Large intestine (tissue), 3 donors: ENCODE measurements at regions not wholly inside any gene's neighbourhood (a gene's known extent, or its start where the extent isn't known, plus 50 kb on each side); places are given as distances from the start of the nearest gene placed in this dataset.

ENCODE experiments used
- DNase-seq, 2 donors: peaks; one replicate each; pipeline versions ENCODE4 v3.0.0 to v3.0.0-alpha.2; 2013
- H3K27ac ChIP-seq: one replicate; pipeline ENCODE4 v1.5.1; 2013; ENCODE audit warnings: low read length
- H3K27me3 ChIP-seq: 2 replicates; pipeline ENCODE4 v1.6.1; 2013; ENCODE audit warnings: low read length; ENCODE audit not compliant: control insufficient read depth, insufficient read depth
- H3K36me3 ChIP-seq: 2 replicates; pipeline ENCODE4 v1.6.1; 2013; ENCODE audit warnings: low read length; ENCODE audit not compliant: control insufficient read depth, insufficient read depth
- H3K4me1 ChIP-seq: one replicate; pipeline ENCODE4 v1.6.1; 2013; ENCODE audit warnings: low read length; ENCODE audit not compliant: control insufficient read depth, insufficient read depth
- H3K4me3 ChIP-seq: one replicate; pipeline ENCODE4 v1.5.1; 2013; ENCODE audit warnings: low read length
- H3K9me3 ChIP-seq: one replicate; pipeline ENCODE4 v1.6.1; 2013; ENCODE audit warnings: mild to moderate bottlenecking, low read depth, low read length, moderate library complexity; ENCODE audit not compliant: control insufficient read depth
- WGBS: methylation state at CpG from one replicate; pipeline ENCODE4 v1.1.5; 2013; ENCODE audit warnings: low lambda C conversion rate; ENCODE audit not compliant: insufficient coverage; 5-methylcytosine and 5-hydroxymethylcytosine counted together

DNA sequence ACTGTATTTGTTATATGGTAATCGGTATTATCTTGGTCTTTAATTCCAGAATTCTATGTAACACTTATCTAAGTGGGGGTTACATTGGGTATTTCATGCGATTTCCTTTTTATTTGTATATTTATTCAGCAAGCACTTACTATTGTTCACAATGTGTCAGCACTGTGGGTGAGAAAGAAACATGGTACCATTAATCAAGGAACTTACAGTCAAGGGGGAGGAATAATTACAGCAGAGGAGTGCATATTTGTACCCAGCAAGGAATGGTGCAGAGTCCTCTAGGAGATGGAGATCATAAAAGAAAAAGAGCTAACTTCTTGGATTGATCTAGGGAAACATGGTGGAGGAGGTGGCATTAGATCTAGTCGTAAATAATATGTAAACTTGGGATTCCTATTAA, 117.0 kb upstream of the KCNJ16 start:
- Histone ChIP-seq H3K27ac (no peak overlapping the region), H3K4me3 (no peak overlapping the region), H3K36me3 (no peaks in the 10 kb centered on the region), H3K4me1 (no peaks in the 10 kb centered on the region), H3K9me3 (no peaks in the 10 kb centered on the region), H3K27me3 (no peaks in the 10 kb centered on the region)
- no peak for DNase-seq
- 94% methylated on average over 2 of the region's 3 CpGs for WGBS

DNA sequence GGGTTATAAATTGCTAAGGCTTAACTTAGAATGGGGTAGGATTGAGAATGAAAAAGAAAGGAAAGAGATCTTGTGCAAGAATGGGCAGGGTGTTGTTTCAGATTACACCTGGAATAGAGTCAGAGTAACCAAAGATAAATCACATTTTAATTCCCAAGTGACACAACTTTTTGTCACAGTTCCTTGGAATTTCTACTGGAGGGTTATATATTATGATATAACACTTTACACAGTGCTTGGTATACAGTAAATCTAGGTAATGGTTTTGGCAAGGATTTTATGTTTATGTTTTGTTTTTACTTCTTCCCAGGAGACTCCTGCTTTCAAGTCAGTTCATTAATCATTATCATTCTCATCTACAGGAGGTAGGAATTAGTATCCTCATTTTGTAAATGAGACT, 115.7 kb upstream of the KCNJ16 start:
- no peak for DNase-seq
- no peak overlapping the region for H3K27ac ChIP-seq
- H3K4me1 ChIP-seq, result no peaks in the 10 kb centered on the region
- H3K4me3 ChIP-seq, result no peak overlapping the region
- no peaks in the 10 kb centered on the region for H3K9me3 ChIP-seq
- H3K27me3 ChIP-seq, result no peaks in the 10 kb centered on the region
- H3K36me3 ChIP-seq, result no peaks in the 10 kb centered on the region

DNA sequence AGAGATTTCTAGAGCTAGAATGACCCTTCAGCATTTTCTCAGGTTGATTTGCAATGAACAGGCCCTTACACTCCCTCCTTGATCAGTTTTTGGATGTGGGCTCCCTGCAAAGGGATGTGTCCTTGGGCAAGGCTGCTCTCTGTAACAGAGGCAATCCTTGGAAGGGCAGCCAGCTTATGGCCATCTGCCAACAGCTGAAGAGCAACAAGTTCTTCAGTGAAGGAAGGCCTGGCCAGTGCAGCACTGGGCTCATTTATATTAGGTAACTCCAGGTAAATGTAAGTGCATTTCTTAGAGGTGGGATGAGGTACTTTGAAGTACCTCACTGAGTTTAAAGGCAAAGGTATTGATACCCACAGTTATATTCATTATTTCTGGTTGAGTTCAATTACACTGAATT, 114.3 kb upstream of the KCNJ16 start:
- Histone ChIP-seq H3K36me3 (no peaks in the 10 kb centered on the region), H3K9me3 (no peaks in the 10 kb centered on the region), H3K4me1 (no peaks in the 10 kb centered on the region), H3K27ac (no peak overlapping the region), H3K4me3 (no peak overlapping the region), H3K27me3 (no peaks in the 10 kb centered on the region)
- DNase-seq, result no peak

DNA sequence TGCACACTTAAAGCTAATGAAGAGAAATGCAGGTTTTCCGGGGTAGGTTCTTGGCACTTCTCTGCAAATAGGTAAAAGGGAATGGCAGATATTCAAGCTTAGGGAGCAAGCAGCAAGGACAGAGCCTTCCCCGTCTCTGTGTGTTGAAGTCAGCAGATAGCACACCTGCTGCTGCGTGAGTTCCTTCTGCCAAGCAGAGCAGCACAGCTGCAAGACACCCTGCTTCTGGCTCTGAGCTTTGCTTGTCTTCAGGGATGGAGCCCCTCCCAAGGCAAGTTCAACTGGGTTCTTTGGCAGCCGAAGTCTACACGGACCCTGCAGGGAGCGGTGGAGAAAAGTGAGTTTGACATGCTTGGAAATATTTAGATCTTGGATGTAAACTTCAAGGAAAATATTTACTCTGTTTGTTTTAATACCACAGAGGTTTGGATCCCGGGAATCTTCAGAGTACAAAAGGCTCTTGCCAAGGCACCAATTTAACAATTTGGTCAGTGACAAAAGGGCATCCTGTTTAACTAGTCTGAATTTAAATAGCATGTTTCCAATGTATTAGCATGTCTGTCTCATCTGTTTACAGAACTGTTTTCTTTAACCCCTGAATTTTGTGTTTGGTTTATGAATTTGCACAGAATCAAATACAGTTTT, 113.4 kb upstream of the KCNJ16 start:
- Histone ChIP-seq H3K27ac (no peak overlapping the region), H3K4me3 (no peak overlapping the region), H3K4me1 (no peaks in the 10 kb centered on the region), H3K27me3 (no peaks in the 10 kb centered on the region), H3K36me3 (no peaks in the 10 kb centered on the region), H3K9me3 (no peaks in the 10 kb centered on the region)
- DNase-seq, result peak; percentile 16 to 18
- WGBS, result 40% methylated on average over 1 of the region's 7 CpGs

DNA sequence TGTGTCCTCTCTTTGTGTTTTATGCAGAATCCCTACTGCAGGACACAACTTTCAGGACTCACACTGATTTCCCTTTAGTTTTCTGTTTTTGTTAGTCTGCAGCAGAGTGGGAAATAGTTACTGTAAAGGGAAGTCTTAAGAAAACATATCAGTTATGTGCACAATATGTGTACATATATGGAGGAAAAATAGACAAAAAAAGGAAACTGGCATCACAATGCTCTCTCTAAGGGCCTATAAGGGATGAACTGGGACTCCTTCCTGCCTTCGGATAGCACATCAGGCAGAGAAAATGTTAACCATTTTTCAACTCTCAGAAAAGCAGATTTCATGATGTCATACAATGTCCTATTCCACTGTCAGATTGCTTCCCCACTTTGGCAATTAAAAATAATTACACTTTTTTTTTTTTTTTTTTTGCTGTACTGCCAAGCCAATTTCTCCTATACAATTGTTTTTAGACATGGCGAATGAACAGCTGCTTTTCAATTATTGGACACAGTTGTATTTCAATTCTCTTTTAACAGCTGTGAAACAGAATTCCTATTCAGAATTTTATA, 112.5 kb upstream of the KCNJ16 start:
- WGBS, result 100% methylated on average over 1 of the region's 2 CpGs
- no peaks in the 10 kb centered on the region for H3K27me3 ChIP-seq

DNA sequence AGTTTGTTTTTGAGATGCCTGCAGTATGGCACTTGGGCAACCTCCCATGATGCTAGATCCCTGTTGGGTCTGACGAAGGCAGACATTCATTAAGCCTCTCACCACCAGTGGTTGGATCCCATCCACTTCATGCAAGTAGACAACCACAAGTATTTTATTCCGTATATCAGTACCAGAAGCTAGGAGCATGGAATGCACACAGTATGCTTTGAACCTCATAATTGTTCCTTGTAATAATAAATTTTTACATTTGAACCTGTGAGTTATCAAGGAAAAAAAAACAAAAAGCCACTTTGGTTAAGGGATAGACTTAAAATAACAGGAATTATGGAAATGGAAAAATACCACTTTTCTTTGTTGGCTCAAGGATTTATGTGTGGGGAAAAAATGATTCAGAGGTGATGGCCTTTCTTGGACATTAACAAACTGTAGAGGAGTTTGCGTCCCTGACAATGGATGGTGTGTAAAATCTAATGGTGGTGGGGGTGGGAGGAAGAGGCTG, 107.1 kb upstream of the KCNJ16 start:
- 100% methylated on average over 1 of the region's 3 CpGs for WGBS

More for the DNA sequence above, 112.5 kb upstream of the KCNJ16 start:
- Histone ChIP-seq H3K9me3 (no peaks in the 10 kb centered on the region), H3K36me3 (no peaks in the 10 kb centered on the region), H3K4me1 (no peaks in the 10 kb centered on the region), H3K27ac (no peak overlapping the region), H3K4me3 (no peak overlapping the region)
- DNase-seq, result no peak

DNA sequence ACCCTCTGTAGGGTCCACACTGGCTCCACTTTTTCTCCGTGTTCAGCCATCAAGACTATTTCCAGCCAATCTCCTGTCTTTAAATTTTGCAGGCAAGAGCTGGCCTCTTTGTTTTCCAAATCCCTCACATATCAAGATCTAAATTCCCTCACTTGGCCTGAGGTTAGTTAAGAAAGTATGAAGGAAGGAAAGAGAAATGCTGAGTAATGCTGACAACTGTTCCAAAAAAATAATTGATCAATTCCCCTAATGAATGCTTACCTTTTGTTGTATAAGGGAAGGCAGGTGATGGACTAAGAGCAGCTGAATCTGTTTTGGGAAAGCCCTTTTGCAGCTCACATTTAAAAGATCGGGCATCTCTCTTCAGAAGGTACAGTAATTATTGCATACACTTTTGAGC, 105.1 kb upstream of the KCNJ16 start:
- Histone ChIP-seq H3K27ac (no peak overlapping the region), H3K4me1 (no peaks in the 10 kb centered on the region), H3K36me3 (no peaks in the 10 kb centered on the region), H3K4me3 (no peak overlapping the region), H3K27me3 (no peaks in the 10 kb centered on the region), H3K9me3 (no peaks in the 10 kb centered on the region)
- 100% methylated on average over 1 of the region's 2 CpGs for WGBS
- DNase-seq, result no peak

More for the DNA sequence above, 107.1 kb upstream of the KCNJ16 start:
- Histone ChIP-seq H3K36me3 (no peaks in the 10 kb centered on the region), H3K9me3 (no peaks in the 10 kb centered on the region), H3K4me1 (no peaks in the 10 kb centered on the region), H3K4me3 (no peak overlapping the region), H3K27ac (no peak overlapping the region), H3K27me3 (no peaks in the 10 kb centered on the region)
- DNase-seq, result no peak

DNA sequence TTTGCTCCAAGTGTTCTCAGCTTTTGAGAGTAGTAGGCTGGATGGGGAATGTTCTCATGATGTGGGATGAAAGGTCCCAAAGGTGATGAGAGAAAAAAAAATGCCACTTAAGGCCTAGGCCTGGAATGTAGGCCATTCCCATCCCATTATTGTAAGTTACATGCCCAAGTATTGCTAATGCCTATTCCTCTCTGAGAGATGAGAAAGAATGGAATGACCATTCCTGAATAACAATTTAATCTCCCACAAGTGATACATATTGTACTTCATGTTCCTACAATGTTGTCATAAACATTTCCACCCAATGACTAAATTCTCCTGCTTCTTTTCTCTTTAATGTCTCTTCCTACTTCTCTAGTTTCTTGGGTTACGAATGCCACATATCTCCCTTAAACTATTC, 102.8 kb upstream of the KCNJ16 start:
- Histone ChIP-seq H3K27ac (no peak overlapping the region), H3K9me3 (no peaks in the 10 kb centered on the region), H3K4me1 (no peaks in the 10 kb centered on the region), H3K4me3 (no peak overlapping the region), H3K27me3 (no peaks in the 10 kb centered on the region), H3K36me3 (no peaks in the 10 kb centered on the region)
- no peak for DNase-seq
- WGBS, result no CpG with 5 or more reads among the region's 1 CpG

DNA sequence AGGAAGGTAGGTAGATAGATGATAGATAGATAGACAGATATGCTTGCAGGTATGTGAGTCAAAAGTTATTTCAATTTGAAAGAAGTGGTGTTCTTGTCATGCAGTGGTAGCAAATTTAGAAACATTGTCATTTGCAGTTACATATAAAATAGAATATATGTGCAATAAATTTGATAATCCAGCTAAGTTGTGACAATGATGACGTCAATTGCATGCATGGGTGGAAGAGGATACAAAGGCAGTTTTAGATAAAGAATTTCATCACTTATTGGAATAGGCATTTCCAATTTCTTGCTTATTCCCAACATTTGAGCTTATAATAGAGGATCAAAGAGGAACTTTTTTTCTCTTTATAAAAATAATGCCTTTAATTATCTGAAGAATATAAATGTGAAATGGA, 99.2 kb upstream of the KCNJ16 start:
- H3K4me3 ChIP-seq, result no peak overlapping the region
- no peak for DNase-seq
- no peaks in the 10 kb centered on the region for H3K36me3 ChIP-seq
- 91% methylated on average over 1 of the region's 1 CpG for WGBS
- no peak overlapping the region for H3K27ac ChIP-seq
- H3K9me3 ChIP-seq, result no peaks in the 10 kb centered on the region
- no peaks in the 10 kb centered on the region for H3K27me3 ChIP-seq
- no peaks in the 10 kb centered on the region for H3K4me1 ChIP-seq

DNA sequence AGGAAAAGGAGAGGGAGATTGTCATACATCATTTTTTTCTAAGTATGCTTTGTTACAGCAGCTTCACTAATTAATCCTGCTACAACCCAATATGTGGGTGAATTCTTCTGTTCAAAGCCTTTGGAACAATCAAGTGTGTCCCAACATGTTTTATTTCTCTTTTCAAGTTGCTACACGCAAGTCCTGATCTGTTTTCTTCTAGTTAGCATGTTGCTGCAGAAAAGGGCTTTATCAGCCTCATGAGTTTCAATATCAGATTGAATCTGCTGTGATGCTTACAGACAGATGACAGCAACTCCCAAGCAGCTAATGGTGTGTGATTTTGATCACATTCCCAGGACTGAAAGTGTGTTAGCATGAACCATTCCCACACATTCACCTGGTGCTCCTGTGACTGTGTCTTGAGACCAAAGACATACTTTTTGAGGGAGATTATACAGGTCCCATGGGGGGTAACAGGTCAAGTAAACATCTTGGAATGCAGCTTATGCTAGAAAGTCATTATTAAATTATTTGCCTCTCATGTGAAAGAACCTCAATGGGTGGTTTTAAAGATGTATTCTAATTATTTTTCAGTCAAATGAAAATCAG, 96.9 kb upstream of the KCNJ16 start:
- no CpG with 5 or more reads among the region's 1 CpG for WGBS
- H3K9me3 ChIP-seq, result no peaks in the 10 kb centered on the region

DNA sequence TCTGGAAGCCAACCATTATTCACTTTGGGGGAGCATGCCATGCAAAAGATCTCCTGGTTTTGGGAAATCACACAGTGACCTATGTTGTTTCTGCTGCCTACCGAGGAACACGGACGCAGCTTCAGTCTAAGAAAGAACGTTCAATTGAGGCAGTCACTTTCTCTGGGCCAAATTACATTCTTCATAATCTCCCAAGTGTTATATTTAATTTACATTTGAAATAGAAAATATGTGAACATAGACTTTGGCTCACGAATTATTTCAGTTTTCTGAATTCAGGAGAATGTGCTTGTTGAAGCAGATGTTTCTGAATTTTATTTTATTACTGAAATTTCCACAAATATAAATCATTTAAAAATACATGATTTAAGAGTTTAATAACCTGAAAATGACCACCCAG, 93.6 kb upstream of the KCNJ16 start:
- Histone ChIP-seq H3K27me3 (no peaks in the 10 kb centered on the region), H3K36me3 (no peaks in the 10 kb centered on the region), H3K4me3 (no peak overlapping the region), H3K27ac (no peak overlapping the region), H3K9me3 (no peaks in the 10 kb centered on the region), H3K4me1 (no peaks in the 10 kb centered on the region)
- 83% methylated on average over 1 of the region's 5 CpGs for WGBS
- DNase-seq, result no peak

More for the DNA sequence above, 96.9 kb upstream of the KCNJ16 start:
- H3K4me1 ChIP-seq, result no peaks in the 10 kb centered on the region
- no peak overlapping the region for H3K4me3 ChIP-seq
- DNase-seq, result no peak
- no peak overlapping the region for H3K27ac ChIP-seq
- H3K36me3 ChIP-seq, result no peaks in the 10 kb centered on the region
- no peaks in the 10 kb centered on the region for H3K27me3 ChIP-seq
